ENCODE measurements at regions not wholly inside any gene's neighbourhood (a gene's known extent, or its start where the extent isn't known, plus 50 kb on each side); places are given as distances from the start of the nearest gene placed in this dataset.
"Not testable (repeated sequence)": the region's sequence is repeated elsewhere in the genome, so short reads cannot be mapped to it uniquely, and the experiment has no call there.

DNA sequence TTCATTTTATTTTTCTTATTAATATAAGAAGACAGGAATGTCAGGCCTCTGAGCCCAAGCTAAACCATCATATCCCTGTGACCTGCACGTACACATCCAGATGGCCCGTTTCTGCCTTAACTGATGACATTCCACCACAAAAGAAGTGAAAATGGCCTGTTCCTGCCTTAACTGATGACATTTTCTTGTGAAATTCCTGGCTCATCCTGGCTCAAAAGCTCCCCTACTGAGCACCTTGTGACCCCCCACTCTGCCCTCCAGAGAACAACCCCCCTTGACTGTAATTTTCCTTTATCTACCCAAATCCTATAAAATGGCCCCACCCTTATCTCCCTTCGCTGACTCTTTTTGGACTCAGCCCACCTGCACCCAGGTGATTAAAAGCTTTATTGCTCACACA is 182.5 kb downstream of the CTH start:
- not testable (repeated sequence) for TF ChIP-seq GATAD2B (conservative IDR thresholded peaks at IDR 0.05; ENCODE audit: low read depth); JUND (IDR thresholded peaks at IDR 0.05; ENCODE audit: low read depth, low read length); SPI1 (IDR thresholded peaks at IDR 0.05; ENCODE audit: borderline replicate concordance, insufficient read depth, low read depth, low read length); CBX5 (IDR thresholded peaks at IDR 0.05; ENCODE audit: low read depth); STAT3 (IDR thresholded peaks at IDR 0.05; ENCODE audit: low read depth, low read length); FOXK2 (IDR thresholded peaks at IDR 0.05); EZH2 (IDR thresholded peaks at IDR 0.05; ENCODE audit: borderline replicate concordance, control insufficient read depth, low read depth, low read length); POLR2A (IDR thresholded peaks at IDR 0.05; ENCODE audit: low read depth, low read length)
- TF ChIP-seq, protein P1, sequence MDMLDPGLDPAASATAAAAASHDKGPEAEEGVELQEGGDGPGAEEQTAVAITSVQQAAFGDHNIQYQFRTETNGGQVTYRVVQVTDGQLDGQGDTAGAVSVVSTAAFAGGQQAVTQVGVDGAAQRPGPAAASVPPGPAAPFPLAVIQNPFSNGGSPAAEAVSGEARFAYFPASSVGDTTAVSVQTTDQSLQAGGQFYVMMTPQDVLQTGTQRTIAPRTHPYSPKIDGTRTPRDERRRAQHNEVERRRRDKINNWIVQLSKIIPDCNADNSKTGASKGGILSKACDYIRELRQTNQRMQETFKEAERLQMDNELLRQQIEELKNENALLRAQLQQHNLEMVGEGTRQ (IDR thresholded peaks at IDR 0.05; ENCODE audit: borderline replicate concordance, low read depth, low read length): not testable (repeated sequence)
- TF ChIP-seq, protein P2, sequence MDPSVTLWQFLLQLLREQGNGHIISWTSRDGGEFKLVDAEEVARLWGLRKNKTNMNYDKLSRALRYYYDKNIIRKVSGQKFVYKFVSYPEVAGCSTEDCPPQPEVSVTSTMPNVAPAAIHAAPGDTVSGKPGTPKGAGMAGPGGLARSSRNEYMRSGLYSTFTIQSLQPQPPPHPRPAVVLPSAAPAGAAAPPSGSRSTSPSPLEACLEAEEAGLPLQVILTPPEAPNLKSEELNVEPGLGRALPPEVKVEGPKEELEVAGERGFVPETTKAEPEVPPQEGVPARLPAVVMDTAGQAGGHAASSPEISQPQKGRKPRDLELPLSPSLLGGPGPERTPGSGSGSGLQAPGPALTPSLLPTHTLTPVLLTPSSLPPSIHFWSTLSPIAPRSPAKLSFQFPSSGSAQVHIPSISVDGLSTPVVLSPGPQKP (IDR thresholded peaks at IDR 0.05; ENCODE audit: low read depth, low read length): not testable (repeated sequence)
- TF ChIP-seq, protein P3, sequence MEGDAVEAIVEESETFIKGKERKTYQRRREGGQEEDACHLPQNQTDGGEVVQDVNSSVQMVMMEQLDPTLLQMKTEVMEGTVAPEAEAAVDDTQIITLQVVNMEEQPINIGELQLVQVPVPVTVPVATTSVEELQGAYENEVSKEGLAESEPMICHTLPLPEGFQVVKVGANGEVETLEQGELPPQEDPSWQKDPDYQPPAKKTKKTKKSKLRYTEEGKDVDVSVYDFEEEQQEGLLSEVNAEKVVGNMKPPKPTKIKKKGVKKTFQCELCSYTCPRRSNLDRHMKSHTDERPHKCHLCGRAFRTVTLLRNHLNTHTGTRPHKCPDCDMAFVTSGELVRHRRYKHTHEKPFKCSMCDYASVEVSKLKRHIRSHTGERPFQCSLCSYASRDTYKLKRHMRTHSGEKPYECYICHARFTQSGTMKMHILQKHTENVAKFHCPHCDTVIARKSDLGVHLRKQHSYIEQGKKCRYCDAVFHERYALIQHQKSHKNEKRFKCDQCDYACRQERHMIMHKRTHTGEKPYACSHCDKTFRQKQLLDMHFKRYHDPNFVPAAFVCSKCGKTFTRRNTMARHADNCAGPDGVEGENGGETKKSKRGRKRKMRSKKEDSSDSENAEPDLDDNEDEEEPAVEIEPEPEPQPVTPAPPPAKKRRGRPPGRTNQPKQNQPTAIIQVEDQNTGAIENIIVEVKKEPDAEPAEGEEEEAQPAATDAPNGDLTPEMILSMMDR (IDR thresholded peaks at IDR 0.05 in 2 of 3, conservative IDR thresholded peaks at IDR 0.05 in 1 of 3; ENCODE audit: control insufficient read depth in 2 of 3, extremely low read depth in 1 of 3, insufficient read depth in 1 of 3, low read depth in 3 of 3, low read length in 3 of 3): not testable (repeated sequence)

Data from GM12878 (cell line).